Stimulated activated CD8-positive, alpha-beta memory T cell treated with anti-CD3 and anti-CD28 coated beads, Interleukin-15, amount 100 ng/mL, for 24 hours (primary cell): ENCODE measurements at regions not wholly inside any gene's neighbourhood (a gene's known extent, or its start where the extent isn't known, plus 50 kb on each side); places are given as distances from the start of the nearest gene placed in this dataset.
"Not testable (repeated sequence)": the region's sequence is repeated elsewhere in the genome, so short reads cannot be mapped to it uniquely, and the experiment has no call there.

Source experiments
- DNase-seq: peaks from one replicate; pipeline ENCODE4 v3.0.0-alpha.2; 2020; ENCODE audit warnings: low read depth

- DNase-seq: no peak
Measured at GRCh38 chr6:4655196-4656025, 120.8 kb upstream of the CDYL start.

- no peak for DNase-seq
Measured at GRCh38 chr6:4653141-4653540, 123.1 kb upstream of the CDYL start.

GRCh38 chr6:4651831-4652467 lies 124.3 kb upstream of the CDYL start:
- no peak for DNase-seq

- no peak for DNase-seq
Measured at GRCh38 chr6:4649728-4650127, 126.5 kb upstream of the CDYL start.

GRCh38 chr6:4647414-4648365 lies 128.5 kb upstream of the CDYL start:
- DNase-seq: no peak

- DNase-seq: no peak
Measured at GRCh38 chr6:4645713-4646360, 130.4 kb upstream of the CDYL start.

- no peak for DNase-seq
Measured at GRCh38 chr6:4644996-4645395, 131.2 kb upstream of the CDYL start.

GRCh38 chr6:4641461-4641860 lies 134.7 kb upstream of the CDYL start:
- DNase-seq: no peak

GRCh38 chr6:4640139-4640538 lies 136.1 kb upstream of the CDYL start:
- DNase-seq: no peak

- DNase-seq: no peak
Measured at GRCh38 chr6:4638641-4639040, 137.6 kb upstream of the CDYL start.

- DNase-seq: no peak
Measured at GRCh38 chr6:4637691-4638433, 138.3 kb upstream of the CDYL start.

GRCh38 chr6:4636881-4637224 lies 139.4 kb upstream of the CDYL start:
- DNase-seq: no peak

GRCh38 chr6:4636191-4636880 lies 139.9 kb upstream of the CDYL start:
- no peak for DNase-seq

GRCh38 chr6:4635666-4636065 lies 140.5 kb upstream of the CDYL start:
- DNase-seq: no peak

GRCh38 chr6:4632421-4632820 lies 143.8 kb upstream of the CDYL start:
- no peak for DNase-seq

GRCh38 chr6:4629789-4630188 lies 146.4 kb upstream of the CDYL start:
- not testable (repeated sequence) for DNase-seq

- DNase-seq: no peak
Measured at GRCh38 chr6:4625557-4625956, 150.6 kb upstream of the CDYL start.

GRCh38 chr6:4624726-4625125 lies 151.5 kb upstream of the CDYL start:
- DNase-seq: no peak

GRCh38 chr6:4620284-4621151 lies 155.7 kb upstream of the CDYL start:
- DNase-seq: no peak

- DNase-seq: no peak
Measured at GRCh38 chr6:4616311-4616710, 159.9 kb upstream of the CDYL start.
